ENCODE measurements at regions not wholly inside any gene's neighbourhood (a gene's known extent, or its start where the extent isn't known, plus 50 kb on each side); places are given as distances from the start of the nearest gene placed in this dataset.

DNA sequence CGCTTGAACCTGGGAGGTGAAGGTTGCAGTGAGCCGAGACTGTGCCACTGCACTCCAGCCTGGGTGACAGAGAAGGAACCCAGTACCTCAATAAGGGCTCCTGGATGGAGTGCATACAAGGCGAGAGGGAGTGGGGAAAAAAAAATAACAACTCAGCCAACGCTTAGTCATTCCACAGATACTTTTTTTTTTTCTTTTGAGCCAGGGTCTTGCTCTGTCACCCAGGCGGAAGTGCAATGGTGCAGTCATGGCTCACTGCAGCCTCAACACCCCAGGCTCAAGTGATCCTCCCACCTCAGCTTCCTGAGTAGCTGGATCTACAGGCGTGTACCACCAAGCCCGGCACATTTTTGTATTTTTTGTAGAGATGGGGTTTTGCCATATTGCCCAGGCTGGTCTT is 59.5 kb upstream of the GGTA1 start:
- TF ChIP-seq, protein P1, sequence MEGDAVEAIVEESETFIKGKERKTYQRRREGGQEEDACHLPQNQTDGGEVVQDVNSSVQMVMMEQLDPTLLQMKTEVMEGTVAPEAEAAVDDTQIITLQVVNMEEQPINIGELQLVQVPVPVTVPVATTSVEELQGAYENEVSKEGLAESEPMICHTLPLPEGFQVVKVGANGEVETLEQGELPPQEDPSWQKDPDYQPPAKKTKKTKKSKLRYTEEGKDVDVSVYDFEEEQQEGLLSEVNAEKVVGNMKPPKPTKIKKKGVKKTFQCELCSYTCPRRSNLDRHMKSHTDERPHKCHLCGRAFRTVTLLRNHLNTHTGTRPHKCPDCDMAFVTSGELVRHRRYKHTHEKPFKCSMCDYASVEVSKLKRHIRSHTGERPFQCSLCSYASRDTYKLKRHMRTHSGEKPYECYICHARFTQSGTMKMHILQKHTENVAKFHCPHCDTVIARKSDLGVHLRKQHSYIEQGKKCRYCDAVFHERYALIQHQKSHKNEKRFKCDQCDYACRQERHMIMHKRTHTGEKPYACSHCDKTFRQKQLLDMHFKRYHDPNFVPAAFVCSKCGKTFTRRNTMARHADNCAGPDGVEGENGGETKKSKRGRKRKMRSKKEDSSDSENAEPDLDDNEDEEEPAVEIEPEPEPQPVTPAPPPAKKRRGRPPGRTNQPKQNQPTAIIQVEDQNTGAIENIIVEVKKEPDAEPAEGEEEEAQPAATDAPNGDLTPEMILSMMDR (IDR thresholded peaks at IDR 0.05), result no peak
- no peak for TF ChIP-seq POLR2A (IDR thresholded peaks at IDR 0.05)

Measured in uterus (tissue), 2 donors.